HG03378 (cell line): ENCODE measurements at regions not wholly inside any gene's neighbourhood (a gene's known extent, or its start where the extent isn't known, plus 50 kb on each side); places are given as distances from the start of the nearest gene placed in this dataset.
"Not testable (repeated sequence)": the region's sequence is repeated elsewhere in the genome, so short reads cannot be mapped to it uniquely, and the experiment has no call there.

Source experiments
- ATAC-seq: cut with Tn5 transposase; IDR thresholded peaks from one replicate; pipeline ENCODE4 v1.9.1; 2021; ENCODE audit warnings: mild to moderate bottlenecking, moderate library complexity; ENCODE audit not compliant: unreplicated experiment

DNA sequence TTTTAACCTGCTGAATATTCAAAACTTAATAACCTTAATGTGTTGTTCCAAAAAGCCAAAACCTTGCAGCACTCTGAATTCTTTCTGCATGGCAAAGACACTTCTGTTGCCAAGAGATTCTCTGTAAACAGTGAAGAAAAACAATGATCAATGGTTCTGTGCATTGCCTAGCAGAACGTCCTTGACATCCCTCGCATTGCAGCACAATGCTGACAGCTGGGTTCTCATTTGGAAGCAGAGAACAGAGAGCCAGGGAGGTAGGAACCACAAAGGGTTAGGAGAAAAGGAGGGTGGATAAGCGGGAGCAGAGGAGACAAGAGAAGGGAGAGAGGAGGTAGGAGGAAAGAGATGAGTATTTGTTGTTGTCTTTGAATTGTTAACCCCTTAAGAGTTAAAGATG lies 501.1 kb downstream of the NAV3 start:
- no peak for ATAC-seq

DNA sequence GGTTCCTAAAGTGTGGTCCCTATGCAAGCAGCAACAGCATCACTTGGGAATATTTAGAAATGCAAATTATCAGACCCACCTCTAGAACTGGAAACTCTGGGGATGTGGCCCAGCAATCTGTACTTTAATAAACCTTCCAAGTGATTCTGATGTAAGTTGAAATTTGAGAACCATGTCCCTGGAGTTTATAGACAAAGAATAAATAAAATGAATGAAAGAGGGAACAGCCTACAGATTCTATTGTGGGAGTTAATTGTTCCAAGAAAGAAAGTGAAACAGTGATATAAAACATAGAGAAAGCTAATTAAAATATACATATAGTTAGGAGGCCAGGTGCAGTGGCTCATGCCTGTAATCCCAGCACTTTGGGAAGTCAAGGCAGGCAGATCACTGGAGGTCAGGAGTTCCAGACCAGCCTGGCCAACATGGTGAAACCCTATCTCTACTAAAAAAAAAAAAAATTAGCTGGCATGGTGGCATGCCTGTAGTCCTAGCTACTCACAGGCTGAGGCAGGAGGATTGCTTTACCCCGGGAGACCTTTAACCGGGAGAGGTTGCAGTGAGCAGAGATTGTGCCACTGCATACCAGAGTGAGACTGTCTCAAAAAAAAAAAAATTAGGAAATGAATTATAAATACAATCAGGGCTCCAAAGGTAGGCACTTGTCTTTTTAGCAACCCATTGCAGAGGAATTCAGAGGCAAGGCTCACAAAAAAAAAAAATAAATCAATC lies 507.5 kb downstream of the NAV3 start:
- ATAC-seq: no peak

DNA sequence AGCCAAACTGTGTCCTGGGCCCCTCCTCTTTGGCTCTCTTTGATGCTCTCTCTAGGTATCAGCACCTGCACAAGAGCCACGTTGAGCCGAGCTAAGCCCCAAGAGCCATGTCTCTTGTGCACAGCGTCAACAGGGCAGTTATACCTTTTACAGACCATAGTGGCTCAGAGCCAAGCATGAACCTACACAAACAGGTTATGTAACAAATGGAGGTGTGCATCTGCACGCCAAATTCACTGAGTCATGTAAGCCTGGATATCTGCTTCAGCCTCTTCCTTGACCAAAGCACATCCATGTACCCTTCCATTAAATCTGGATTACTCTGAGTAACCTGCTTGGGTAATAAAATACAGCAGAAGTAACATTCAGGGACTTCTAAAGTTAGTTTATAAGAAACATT lies 509.7 kb downstream of the NAV3 start:
- ATAC-seq: no peak

DNA sequence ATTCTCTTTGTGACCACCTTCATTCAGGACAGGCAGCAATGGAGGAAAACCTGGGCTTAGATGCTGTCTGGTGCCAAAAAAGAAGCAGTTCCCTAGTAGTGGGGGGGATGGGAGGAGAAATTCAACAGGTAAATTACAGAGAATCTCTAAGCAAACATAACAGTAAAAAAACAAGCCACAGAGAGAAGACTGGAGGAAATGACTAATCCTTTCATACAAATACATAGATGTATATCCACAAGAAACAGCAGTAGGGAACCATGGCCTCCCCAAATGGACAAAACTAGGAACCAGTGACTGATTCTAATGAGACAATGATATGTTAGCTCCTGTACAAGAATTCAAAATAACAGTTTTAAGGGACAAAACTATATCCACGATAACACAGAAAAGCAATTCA lies 513.0 kb downstream of the NAV3 start:
- ATAC-seq: no peak

DNA sequence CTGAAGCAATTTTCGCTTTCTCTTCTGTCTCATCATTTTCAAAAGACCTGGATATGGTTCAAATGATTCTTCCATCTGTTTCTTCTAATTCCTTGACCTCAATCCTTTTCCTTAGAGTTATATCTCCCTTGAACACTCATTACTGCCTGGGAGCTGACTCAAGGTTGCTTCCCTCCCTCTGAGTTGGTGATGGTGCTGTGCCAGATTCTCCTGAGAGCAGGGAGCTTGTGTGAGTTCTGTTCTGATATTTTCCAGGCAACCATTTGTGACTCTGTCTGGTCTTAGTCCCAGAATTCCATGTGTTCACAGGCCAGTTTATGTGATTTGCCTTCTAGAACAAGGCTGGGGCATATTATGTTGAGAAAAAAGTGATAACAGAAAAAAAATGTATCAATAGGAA lies 505.1 kb upstream of the SYT1 start:
- no peak for ATAC-seq

DNA sequence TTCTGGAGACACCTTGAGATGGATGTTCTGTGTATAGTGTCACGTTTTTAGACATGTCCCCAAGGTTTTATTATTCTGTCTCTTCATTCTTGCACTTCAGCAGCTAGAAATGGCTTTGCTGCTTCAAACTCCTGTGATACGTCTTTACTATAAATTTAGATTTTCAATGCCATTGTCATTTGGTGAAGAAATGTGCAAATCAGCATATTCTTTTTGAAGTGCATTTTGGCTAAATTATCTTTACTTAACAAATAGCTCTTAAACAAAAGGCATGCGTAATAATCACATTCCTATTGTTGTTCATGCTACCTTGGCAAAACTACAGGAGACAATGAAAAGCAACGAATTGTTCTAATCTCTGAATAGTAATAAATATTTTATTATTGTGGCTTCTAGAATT lies 502.9 kb upstream of the SYT1 start:
- ATAC-seq: no peak

DNA sequence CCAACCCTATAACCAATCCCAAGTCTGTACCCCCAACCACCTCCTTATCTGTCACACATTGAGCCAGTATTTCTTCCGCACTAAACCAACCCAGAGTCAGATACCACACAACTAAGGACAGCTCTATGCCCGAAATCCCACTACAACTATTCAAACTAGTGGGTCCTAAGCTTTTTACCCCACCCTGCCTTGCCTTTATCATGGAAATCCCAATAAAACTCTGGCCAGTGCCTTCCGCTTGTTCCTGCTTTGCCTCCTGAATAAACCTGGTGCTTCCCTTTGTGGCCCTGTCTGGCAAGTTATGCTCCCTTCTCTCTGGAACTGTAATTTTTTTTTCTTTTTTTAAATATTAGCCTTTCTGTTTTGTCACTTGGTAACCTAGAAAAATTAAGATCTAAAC lies 493.3 kb upstream of the SYT1 start:
- ATAC-seq: no peak

DNA sequence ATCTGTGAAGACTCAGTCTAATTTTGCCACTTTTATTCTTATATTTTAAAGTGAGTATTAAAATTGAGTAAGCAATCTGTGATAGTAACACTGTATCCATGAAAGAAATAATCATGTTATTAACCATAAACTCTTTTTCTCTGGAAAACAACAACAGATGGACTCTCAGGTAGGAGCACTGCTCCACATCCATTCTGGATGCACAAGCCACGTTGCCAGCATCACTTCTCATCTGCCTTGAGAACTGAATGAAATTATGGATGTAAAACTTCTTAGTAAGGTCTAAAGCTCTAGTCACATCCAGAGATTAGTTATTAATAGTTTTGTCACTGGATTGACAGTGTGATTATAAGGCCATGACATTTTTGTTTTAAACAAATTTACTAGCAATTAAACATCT lies 489.1 kb upstream of the SYT1 start:
- no peak for ATAC-seq

DNA sequence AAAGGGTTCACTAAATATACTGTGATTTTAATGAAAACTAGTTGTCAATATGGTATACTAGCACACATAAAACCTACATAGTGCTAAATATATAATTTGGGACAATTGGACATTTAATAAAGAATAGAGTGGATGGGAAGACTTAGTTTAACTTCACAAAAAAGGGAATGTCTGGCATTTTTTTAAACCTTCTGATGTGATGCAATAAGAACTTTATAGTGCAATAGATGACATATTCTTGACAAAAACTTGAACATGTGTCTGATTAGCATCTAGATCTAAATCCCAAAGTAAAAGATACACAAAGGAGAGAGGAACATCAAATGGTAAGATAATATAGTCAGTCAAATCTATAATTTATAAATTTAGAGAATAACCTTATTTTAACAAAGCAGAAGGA lies 488.3 kb upstream of the SYT1 start:
- ATAC-seq: no peak

DNA sequence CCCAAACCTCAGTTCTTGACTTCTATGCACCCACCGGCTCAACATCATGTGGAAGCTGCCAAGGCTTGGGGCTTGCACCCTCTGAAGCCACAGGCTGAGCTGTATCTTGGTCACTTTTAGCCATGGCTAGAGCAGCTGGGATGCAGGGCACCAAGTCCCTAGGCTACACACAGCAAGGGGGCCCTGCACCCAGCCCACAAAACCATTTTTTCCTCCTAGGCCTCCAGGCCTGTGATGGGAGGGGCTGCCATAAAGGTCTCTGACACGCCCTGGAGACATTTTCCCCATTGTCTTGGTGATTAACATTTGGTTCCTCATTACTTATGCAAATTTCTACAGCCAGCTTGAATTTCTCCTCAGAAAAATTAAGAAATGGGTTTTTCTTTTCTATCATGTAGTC lies 485.5 kb upstream of the SYT1 start:
- not testable (repeated sequence) for ATAC-seq

DNA sequence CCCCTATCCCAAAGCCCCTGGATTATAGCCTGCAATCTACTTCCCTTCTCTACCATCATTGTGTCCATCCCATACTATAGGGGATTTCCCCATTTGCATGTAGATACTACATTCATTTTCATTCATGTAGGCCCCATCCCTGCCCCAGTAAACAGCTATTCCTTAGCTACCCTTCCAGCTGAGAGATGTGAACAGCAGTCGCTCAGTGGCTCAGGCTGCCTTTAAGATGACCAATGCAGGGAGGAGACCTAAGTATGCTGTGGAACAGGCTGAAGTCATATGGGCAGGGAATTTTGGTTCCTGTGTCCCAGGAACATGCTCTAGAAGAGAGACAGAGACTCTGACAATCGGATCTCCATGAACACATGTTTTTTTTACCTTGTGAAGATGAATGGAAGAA lies 481.2 kb upstream of the SYT1 start:
- no peak for ATAC-seq

DNA sequence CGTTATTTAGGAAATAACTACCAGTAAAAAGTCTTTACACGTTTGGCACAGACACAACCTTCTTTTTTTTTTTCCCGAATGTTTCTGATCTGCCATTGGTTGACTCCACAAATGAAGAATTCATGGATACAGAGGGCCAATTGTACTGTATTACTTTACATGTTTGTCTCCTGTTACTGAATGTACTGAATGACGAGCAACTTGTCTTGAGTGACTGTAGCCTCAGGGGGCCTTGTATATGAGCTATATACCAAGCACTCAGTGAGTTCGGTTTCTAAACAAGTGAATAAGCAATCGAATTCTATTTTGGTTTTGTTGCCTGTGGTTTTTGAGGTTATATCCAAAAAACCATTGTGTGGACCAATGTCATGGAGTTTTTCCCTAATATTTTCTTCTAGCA lies 480.0 kb upstream of the SYT1 start:
- no peak for ATAC-seq

DNA sequence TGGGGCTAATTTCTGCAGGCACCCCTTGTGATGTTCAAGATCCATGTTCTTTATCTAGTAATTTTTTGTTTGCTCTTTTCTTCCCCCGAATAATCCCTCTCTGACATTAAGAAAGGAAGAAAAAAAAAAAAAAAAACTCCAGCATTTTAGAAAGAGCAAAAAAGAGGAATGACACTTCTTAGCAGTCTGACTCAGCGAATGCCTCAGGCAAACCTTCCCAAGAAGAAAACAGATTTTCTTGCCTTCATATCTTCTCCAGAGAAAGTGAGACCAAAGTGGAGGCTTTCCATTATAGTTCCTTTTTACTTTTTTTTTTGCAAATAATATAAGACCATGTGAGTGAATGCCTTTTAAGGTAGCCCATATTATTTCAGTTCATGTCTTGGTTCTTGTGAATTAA lies 479.0 kb upstream of the SYT1 start:
- no peak for ATAC-seq

DNA sequence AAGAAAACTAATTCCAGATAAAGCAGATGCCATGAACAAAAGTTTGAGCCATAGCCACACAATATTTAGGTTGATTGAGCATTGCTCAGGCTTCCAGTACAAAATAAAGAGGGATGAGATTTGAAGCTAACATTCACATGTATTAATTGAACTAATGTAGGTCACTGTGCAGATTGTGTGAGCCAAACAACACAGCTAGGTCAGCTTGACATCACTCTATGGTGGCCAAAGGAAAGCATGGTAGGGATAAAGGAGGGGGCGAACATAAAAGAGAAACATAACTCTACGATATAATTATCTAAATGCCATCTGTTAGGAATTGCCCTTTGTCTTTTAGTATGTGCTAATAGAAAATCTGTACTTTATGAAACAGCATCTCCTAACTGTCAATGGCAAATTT lies 477.7 kb upstream of the SYT1 start:
- ATAC-seq: no peak

DNA sequence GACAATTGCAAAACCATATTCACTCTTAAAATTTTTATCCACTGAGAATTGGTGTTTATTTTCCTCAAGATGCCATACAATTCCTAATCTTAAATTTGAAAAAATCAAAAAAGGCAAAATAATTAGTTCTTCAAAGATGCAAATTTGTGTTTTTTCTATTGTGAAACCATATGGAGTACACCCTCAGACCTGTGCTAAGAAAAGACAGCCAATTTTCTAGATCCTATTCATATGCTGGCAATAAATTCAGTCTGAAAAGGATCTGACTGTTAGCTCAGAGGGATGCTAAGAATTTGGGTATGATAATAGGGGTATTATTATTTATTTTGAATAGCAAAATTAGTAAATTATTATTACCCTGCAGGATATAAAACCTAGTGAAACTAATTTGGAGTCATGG lies 476.9 kb upstream of the SYT1 start:
- ATAC-seq: no peak

DNA sequence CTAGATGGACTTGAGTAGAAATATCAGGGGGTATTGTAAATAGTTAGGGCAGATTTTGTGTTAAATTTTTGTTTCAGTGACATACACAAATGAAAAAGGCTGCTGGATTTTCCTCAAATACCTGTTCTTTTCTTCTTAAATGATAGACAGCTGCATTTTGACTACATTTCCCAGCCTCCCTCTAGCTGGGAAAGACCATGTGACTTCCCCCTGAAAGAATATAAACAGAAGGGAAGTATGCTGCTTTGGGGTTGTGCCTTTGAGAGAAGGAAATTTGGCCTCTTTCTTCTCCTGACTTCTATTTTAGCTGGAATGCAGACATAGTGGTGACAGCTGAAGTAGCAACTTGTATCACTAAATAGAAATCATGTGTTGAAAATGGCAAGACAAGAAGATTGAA lies 476.1 kb upstream of the SYT1 start:
- no peak for ATAC-seq

DNA sequence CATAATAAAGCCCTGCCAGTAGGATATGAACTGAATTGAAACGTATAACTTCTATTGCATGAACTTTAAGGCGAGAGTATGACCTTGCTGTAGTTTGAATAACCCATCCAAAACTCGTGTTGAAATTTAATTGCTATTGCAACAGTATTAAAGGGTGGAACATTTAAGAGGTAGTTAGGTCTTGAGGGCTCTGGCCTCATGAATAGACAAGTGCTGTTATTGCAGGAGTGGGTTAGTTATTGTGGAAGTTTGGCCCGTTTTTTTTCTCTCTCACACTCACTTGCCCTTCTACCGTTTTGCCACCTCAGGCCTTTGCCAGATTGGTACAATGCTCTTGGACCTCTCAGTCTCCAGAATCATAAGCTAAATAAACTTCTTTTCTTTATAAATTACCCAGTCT lies 473.7 kb upstream of the SYT1 start:
- no peak for ATAC-seq

DNA sequence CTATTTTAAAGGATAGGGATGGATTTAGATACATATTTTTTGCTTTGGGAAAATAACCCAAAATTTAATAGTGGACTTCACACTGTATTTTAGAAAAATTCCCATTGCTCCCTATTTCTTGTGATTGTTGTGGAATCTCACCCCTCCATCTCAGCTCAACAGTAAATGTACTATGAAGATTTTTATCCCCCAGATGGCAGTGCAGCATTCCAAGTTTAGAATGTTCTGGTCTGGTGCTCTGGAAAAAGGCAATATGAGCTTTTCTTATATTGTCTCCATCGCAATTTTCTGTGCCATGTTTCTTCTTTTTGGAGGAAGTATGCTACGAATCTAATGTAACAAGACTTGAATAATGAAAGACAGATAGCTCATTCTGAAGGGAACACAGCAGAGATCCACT lies 471.7 kb upstream of the SYT1 start:
- ATAC-seq: no peak

DNA sequence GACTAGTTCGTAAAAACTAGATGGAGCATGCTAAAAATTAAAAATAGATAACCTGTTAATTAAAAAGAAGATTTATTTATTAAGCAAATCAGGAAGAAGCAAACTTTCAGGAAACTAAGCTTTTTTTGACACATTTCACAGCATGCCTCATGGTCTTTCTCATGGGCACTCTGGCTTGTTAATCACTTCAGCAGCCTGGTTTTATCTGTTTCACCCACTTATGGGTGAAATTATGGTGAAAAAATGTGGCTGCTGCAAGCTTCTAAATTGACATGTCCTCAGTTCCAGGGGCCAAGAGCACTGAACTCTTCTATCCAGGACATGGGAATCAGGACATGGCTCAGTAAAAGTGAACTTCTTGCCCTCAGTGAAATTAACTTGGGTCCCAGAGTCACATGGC lies 468.6 kb upstream of the SYT1 start:
- ATAC-seq: no peak

DNA sequence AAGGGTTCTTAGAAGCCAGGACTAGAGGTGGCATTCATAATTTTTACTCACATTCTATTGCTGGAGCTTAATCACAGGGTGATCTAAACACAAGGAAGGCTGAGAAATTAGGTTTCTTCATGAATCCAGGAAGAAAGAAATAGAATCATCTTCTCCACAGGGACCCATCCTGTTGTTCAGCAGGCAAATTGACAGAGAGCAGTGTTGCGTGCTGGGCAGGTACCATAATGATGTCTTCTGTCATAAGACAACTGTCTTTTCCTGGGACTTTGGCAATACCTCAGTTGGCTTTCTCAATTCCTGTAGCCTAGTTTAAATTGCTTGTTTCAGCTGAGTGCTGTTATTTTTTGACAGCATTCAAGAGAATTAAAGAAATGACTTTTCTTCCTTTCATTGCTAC lies 468.0 kb upstream of the SYT1 start:
- ATAC-seq: no peak

DNA sequence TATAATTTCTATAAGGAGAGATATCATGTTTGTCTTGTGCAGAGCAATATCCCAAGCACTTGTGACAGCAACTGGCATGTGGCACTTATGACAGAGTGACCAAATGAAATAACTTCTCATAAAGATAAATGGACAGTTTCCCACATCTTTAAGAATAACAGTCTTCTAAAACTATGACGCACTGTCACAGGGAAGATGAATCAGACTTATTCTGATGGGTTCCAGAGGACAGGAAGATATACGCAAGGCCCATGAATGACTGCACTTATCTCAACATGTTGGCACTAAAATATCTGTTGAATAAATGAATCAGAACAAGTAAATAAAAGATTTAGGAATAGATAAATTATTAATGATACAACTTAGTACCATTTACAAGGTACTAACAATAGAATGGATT lies 465.8 kb upstream of the SYT1 start:
- no peak for ATAC-seq

DNA sequence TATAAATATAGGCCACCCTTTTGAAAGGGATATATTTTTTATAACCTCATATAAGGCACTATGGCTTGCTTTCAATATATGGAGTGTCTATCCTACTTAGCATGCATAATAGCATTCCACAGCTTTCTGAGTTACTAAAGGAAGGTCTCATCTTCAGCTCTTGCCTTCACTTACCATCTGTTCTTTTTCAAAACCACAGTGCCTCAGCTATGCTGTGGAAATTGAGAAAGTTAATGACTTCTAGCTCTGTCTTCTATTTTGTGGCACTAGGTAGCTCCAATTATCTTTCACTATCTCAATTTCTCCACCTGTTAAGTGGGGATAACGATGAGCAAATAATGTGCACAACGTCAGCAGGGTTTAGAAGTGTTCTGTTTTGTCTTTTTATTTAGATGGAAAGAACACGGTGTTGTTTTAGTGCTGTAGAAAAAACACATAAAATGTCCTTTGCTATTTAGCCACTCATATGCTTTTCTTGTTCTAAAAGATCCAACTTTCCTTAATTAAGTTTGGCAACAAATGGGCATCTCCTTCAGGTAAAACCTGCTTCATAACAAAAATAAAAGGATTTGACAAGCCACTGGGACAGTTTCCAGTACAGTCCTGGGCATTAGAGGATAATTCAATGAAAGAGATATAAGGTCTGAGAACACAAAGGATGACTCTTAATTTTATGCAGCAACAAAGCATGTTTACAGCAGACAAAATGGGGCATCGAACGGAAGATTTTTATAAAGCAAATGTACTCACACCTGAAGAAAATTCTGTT lies 462.0 kb upstream of the SYT1 start:
- ATAC-seq: no peak

DNA sequence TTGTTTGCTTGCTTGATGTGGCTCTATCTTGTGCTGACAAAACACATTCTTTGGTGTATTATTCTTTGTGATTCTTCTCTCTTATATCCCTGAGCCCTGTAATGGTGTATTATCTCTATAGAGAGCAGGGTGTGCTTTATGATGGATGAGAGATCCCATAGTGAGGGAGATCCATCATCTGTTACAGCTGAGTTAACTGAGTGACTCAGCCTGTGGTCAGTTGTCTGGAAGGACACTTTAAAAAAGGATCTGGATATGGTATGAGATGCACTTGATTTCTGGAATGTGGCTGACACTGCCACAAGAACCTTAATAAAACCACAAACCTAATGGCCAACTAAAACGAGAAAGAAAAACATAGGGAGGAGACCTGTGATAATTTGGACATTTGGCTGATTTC lies 461.4 kb upstream of the SYT1 start:
- no peak for ATAC-seq
